H9 (cell line): ENCODE measurements at regions not wholly inside any gene's neighbourhood (a gene's known extent, or its start where the extent isn't known, plus 50 kb on each side); places are given as distances from the start of the nearest gene placed in this dataset.

ENCODE experiments used
- DNase-seq: peaks from one replicate; pipeline ENCODE4 v3.0.0-alpha.2; 2017
- H2AFZ ChIP-seq: one replicate; pipeline ENCODE4 v1.6.1; 2013; ENCODE audit warnings: mild to moderate bottlenecking, low read length, control low read depth, moderate library complexity
- H2AK5ac ChIP-seq: 2 replicates; pipeline ENCODE4 v1.6.1; 2013; ENCODE audit warnings: low read length, control low read depth, mixed read lengths; ENCODE audit not compliant: insufficient read length
- H2BK120ac ChIP-seq: one replicate; pipeline ENCODE4 v1.6.1; 2013; ENCODE audit warnings: low read depth, mild to moderate bottlenecking, low read length, control low read depth, inconsistent platforms; ENCODE audit not compliant: poor library complexity, severe bottlenecking
- H2BK12ac ChIP-seq: 2 replicates; pipeline ENCODE4 v1.6.1; 2013; ENCODE audit warnings: low read length, control low read depth, mixed read lengths, low read depth; ENCODE audit not compliant: insufficient read length
- H2BK15ac ChIP-seq: 2 replicates; pipeline ENCODE4 v1.6.1; 2013; ENCODE audit warnings: low read depth, low read length, control low read depth
- H2BK20ac ChIP-seq: one replicate; pipeline ENCODE4 v1.6.1; 2013; ENCODE audit warnings: low read depth, mild to moderate bottlenecking, low read length, control low read depth, inconsistent platforms; ENCODE audit not compliant: poor library complexity, severe bottlenecking
- H2BK5ac ChIP-seq: 2 replicates; pipeline ENCODE4 v1.6.1; 2013; ENCODE audit warnings: low read length, control low read depth, mixed read lengths; ENCODE audit not compliant: insufficient read length
- H3K14ac ChIP-seq: 2 replicates; pipeline ENCODE4 v1.6.1; 2013; ENCODE audit warnings: low read length, control low read depth; ENCODE audit not compliant: insufficient read depth
- H3K18ac ChIP-seq: 2 replicates; pipeline ENCODE4 v1.6.1; 2013; ENCODE audit warnings: low read depth, mild to moderate bottlenecking, mixed read lengths, low read length, control low read depth; ENCODE audit not compliant: insufficient read length
- H3K23ac ChIP-seq: 2 replicates; pipeline ENCODE4 v1.6.1; 2013; ENCODE audit warnings: low read length, control low read depth, mixed read lengths, low read depth; ENCODE audit not compliant: insufficient read length
- H3K23me2 ChIP-seq: 2 replicates; pipeline ENCODE4 v1.6.1; 2013; ENCODE audit warnings: low read depth, mild to moderate bottlenecking, mixed read lengths, low read length, control low read depth; ENCODE audit not compliant: insufficient read length, poor library complexity, severe bottlenecking
- H3K27ac ChIP-seq: 2 replicates; pipeline ENCODE4 v1.5.1; 2013; ENCODE audit warnings: low read length, control low read depth, mixed read lengths, low read depth; ENCODE audit not compliant: insufficient read length
- H3K27me3 ChIP-seq: 2 replicates; pipeline ENCODE4 v1.6.1; 2013; ENCODE audit warnings: low read length, control low read depth, inconsistent platforms; ENCODE audit not compliant: insufficient read depth
- H3K4ac ChIP-seq: 2 replicates; pipeline ENCODE4 v1.6.1; 2013; ENCODE audit warnings: low read depth, mild to moderate bottlenecking, control low read depth, inconsistent platforms, low read length, moderate library complexity
- H3K4me1 ChIP-seq: 2 replicates; pipeline ENCODE4 v1.6.1; 2013; ENCODE audit warnings: low read length, control low read depth, inconsistent platforms; ENCODE audit not compliant: insufficient read depth
- H3K4me2 ChIP-seq: 2 replicates; pipeline ENCODE4 v1.6.1; 2013; ENCODE audit warnings: low read length, control low read depth, mixed read lengths; ENCODE audit not compliant: insufficient read length, insufficient read depth
- H3K56ac ChIP-seq: 2 replicates; pipeline ENCODE4 v1.6.1; 2013; ENCODE audit warnings: low read depth, mild to moderate bottlenecking, mixed read lengths, low read length, control low read depth; ENCODE audit not compliant: insufficient read length
- H3K79me1 ChIP-seq: 2 replicates; pipeline ENCODE4 v1.6.1; 2013; ENCODE audit warnings: low read depth, mild to moderate bottlenecking, moderate library complexity, low read length, control low read depth, inconsistent platforms; ENCODE audit not compliant: insufficient read depth, poor library complexity, severe bottlenecking
- H3K79me2 ChIP-seq: 2 replicates; pipeline ENCODE4 v1.6.1; 2013; ENCODE audit warnings: low read length, control low read depth, inconsistent platforms; ENCODE audit not compliant: insufficient read depth
- H3K9ac ChIP-seq: 2 replicates; pipeline ENCODE4 v1.6.1; 2013; ENCODE audit warnings: low read length, control low read depth, mixed read lengths; ENCODE audit not compliant: insufficient read length; ENCODE audit errors: extremely low read depth
- H3K9me3 ChIP-seq: one replicate; pipeline ENCODE4 v1.6.1; 2013; ENCODE audit warnings: low read depth, low read length, inconsistent platforms; ENCODE audit not compliant: control insufficient read depth
- H3T11ph ChIP-seq: one replicate; pipeline ENCODE4 v1.6.1; 2013; ENCODE audit warnings: mild to moderate bottlenecking, low read length, control low read depth, inconsistent platforms
- H4K20me1 ChIP-seq: one replicate; pipeline ENCODE4 v1.6.1; 2013; ENCODE audit not compliant: control insufficient read depth, insufficient read length, insufficient read depth
- H4K5ac ChIP-seq: 2 replicates; pipeline ENCODE4 v1.6.1; 2013; ENCODE audit warnings: low read depth, mild to moderate bottlenecking, mixed read lengths, low read length, control low read depth; ENCODE audit not compliant: insufficient read length
- H4K8ac ChIP-seq: replicated peaks from 2 replicates; pipeline ENCODE4 v1.6.1; 2013; ENCODE audit warnings: low read length, control low read depth, mixed read lengths, low read depth; ENCODE audit not compliant: insufficient read length
- H4K91ac ChIP-seq: 2 replicates; pipeline ENCODE4 v1.6.1; 2013; ENCODE audit warnings: low read depth, mild to moderate bottlenecking, moderate library complexity, mixed read lengths, low read length, control low read depth; ENCODE audit not compliant: insufficient read length
- H3K27ac Mint-ChIP-seq, 3 experiments: 2 replicates in 2 of 3; 3 replicates in 1 of 3; pipeline ENCODE4 v1.8.0; 2020 to 2021; ENCODE audit warnings: mixed read lengths in 3 of 3, mild to moderate bottlenecking in 1 of 3, moderate library complexity in 1 of 3
- H3K27me3 Mint-ChIP-seq: 2 replicates; pipeline ENCODE4 v1.8.0; 2021; ENCODE audit warnings: low read depth, mild to moderate bottlenecking, moderate library complexity, mixed read lengths
- H3K36me3 Mint-ChIP-seq, 3 experiments: 2 replicates in 2 of 3; 3 replicates in 1 of 3; pipeline ENCODE4 v1.8.0; 2020 to 2021; ENCODE audit warnings: low read depth in 3 of 3, mixed read lengths in 3 of 3; ENCODE audit not compliant: insufficient read depth in 1 of 3
- H3K4me1 Mint-ChIP-seq, 2 experiments: 2 replicates each; pipeline ENCODE4 v1.8.0; 2020; ENCODE audit warnings: mixed read lengths in 2 of 2
- H3K4me3 Mint-ChIP-seq, 2 experiments: 2 replicates in 1 of 2; 3 replicates in 1 of 2; pipeline ENCODE4 v1.8.0; 2020 to 2021; ENCODE audit warnings: mild to moderate bottlenecking in 2 of 2, mixed read lengths in 2 of 2, moderate library complexity in 1 of 2
- H3K9me3 Mint-ChIP-seq, 2 experiments: 2 replicates in 1 of 2; 3 replicates in 1 of 2; pipeline ENCODE4 v1.8.0; 2020; ENCODE audit warnings: mild to moderate bottlenecking in 2 of 2, mixed read lengths in 2 of 2, moderate library complexity in 1 of 2
- CTCF ChIP-seq: fragments of 200-600 bp; sonication (generic); conservative IDR thresholded peaks from 3 replicates; pipeline ENCODE4 v1.8.0; 2021; ENCODE audit warnings: antibody characterized with exemption, mild to moderate bottlenecking
- WGBS: extraction: QIAGEN DNeasy Blood & Tissue Kit; methylation state at CpG from one replicate; pipeline ENCODE4 v1.1.7; 2013; ENCODE audit warnings: missing lambda C conversion rate, low lambda C conversion rate, mixed read lengths; ENCODE audit not compliant: insufficient read length; ENCODE audit errors: extremely low coverage; 5-methylcytosine and 5-hydroxymethylcytosine counted together

DNA sequence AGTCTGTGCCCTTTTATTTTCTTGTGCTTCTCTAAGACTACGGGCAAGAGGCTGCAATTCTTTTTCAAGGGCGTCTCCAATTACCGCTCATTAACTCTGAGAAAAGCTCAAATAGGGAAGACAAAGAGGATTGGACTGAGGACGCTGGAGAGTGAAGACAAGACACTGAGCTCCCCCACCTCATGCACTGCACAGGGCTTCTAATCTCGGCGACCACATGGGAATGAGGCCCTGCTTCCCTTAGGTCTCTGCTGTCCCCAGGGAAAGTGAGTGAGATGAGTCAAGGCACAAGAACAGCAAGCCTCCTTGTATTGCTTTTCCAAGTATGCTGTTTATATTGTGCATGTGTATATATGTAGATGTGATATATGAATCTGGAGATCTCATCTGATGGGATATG lies 392.2 kb upstream of the CFAP20DC start:
- H3K23ac ChIP-seq: no peak overlapping the region
- H3T11ph ChIP-seq: no peak overlapping the region
- no peak overlapping the region for H2BK120ac ChIP-seq
- H3K14ac ChIP-seq: no peak overlapping the region
- Mint-ChIP-seq H3K27me3 (peaks cover 100% of the 10 kb centered on the region), H3K9me3 (no peaks in the 10 kb centered on the region; a peak in 1 of 5 replicates), H3K4me1 (peaks cover 3 to 6% of the 10 kb centered on the region in 2 experiments), H3K36me3 (no peaks in the 10 kb centered on the region), H3K27ac (no peak overlapping the region), H3K4me3 (no peak overlapping the region)
- H3K79me2 ChIP-seq: no peaks in the 10 kb centered on the region
- no peak overlapping the region for H3K18ac ChIP-seq
- no peak overlapping the region for H3K56ac ChIP-seq
- H2BK12ac ChIP-seq: no peak overlapping the region
- no peak overlapping the region for H3K4me2 ChIP-seq
- DNase-seq: no peak
- H3K27ac ChIP-seq: no peak overlapping the region
- H4K20me1 ChIP-seq: no peaks in the 10 kb centered on the region
- H3K79me1 ChIP-seq: no peaks in the 10 kb centered on the region
- H4K91ac ChIP-seq: no peak overlapping the region
- no peak overlapping the region for H2BK5ac ChIP-seq
- H2BK20ac ChIP-seq: no peak overlapping the region
- H3K9me3 ChIP-seq: no peaks in the 10 kb centered on the region
- H2BK15ac ChIP-seq: no peak overlapping the region
- H3K27me3 ChIP-seq: peaks cover 58% of the 10 kb centered on the region
- H2AK5ac ChIP-seq: no peak overlapping the region
- no peak overlapping the region for H4K8ac ChIP-seq
- no peak overlapping the region for H3K9ac ChIP-seq
- no peaks in the 10 kb centered on the region for H3K4me1 ChIP-seq
- H3K4ac ChIP-seq: no peak overlapping the region
- H4K5ac ChIP-seq: no peak overlapping the region
- no peak overlapping the region for H2AFZ ChIP-seq
- no CpG with 5 or more reads among the region's 6 CpGs for WGBS
- H3K23me2 ChIP-seq: no peaks in the 10 kb centered on the region
- TF ChIP-seq CTCF: no peak
